GM12892 (cell line): ENCODE measurements at regions not wholly inside any gene's neighbourhood (a gene's known extent, or its start where the extent isn't known, plus 50 kb on each side); places are given as distances from the start of the nearest gene placed in this dataset.
"Not testable (repeated sequence)": the region's sequence is repeated elsewhere in the genome, so short reads cannot be mapped to it uniquely, and the experiment has no call there.

Experiments
- DNase-seq: peaks from one replicate; pipeline ENCODE4 v3.0.0; 2011; ENCODE audit not compliant: insufficient read length
- FAIRE-seq: peaks from 2 replicates; lab custom pipeline; 2011; peaks lifted over from hg19 to GRCh38; lab: Jason Lieb, UNC
- POLR2A ChIP-seq: IDR thresholded peaks from 2 replicates; pipeline ENCODE4 v1.6.1; 2011; ENCODE audit warnings: low read depth, low read length, control low read depth
- POLR2AphosphoS5 ChIP-seq: IDR thresholded peaks from 2 replicates; pipeline ENCODE4 v1.6.1; 2011; ENCODE audit warnings: low read depth, low read length, control low read depth
- TAF1 ChIP-seq: IDR thresholded peaks from 2 replicates; pipeline ENCODE4 v1.6.1; 2011; ENCODE audit warnings: low read depth, mild to moderate bottlenecking, control low read depth, low read length, borderline replicate concordance

- DNase-seq (no peak), FAIRE-seq (no peak)
- no peak for TF ChIP-seq TAF1
- no peak for TF ChIP-seq POLR2A
- no peak for TF ChIP-seq POLR2AphosphoS5
These were observed 753.8 kb downstream of the ZNF385D start for GRCh38 chr3:20997183-20997582.

GRCh38 chr3:20990896-20991295, 760.1 kb downstream of the ZNF385D start:
- no peak for DNase-seq
- no peak for TF ChIP-seq POLR2A
- TF ChIP-seq TAF1, result no peak
- TF ChIP-seq POLR2AphosphoS5, result no peak
- FAIRE-seq, result no peak

GRCh38 chr3:20989653-20990052, 761.4 kb downstream of the ZNF385D start:
- not testable (repeated sequence) for DNase-seq, FAIRE-seq

- DNase-seq (no peak), FAIRE-seq (no peak)
- TF ChIP-seq POLR2AphosphoS5 (no peak), POLR2A (no peak), TAF1 (no peak)
These were observed 766.3 kb downstream of the ZNF385D start for GRCh38 chr3:20984594-20985205.

GRCh38 chr3:20975188-20975651, 775.8 kb downstream of the ZNF385D start:
- FAIRE-seq (no peak), DNase-seq (no peak)
- no peak for TF ChIP-seq POLR2A
- TF ChIP-seq POLR2AphosphoS5, result no peak
- no peak for TF ChIP-seq TAF1

GRCh38 chr3:20974396-20974795, 776.6 kb downstream of the ZNF385D start:
- no peak for FAIRE-seq
- DNase-seq, result no peak
- no peak for TF ChIP-seq TAF1
- TF ChIP-seq POLR2A, result no peak
- no peak for TF ChIP-seq POLR2AphosphoS5

GRCh38 chr3:20970807-20971206, 780.2 kb downstream of the ZNF385D start:
- not testable (repeated sequence) for FAIRE-seq, DNase-seq

- not testable (repeated sequence) for DNase-seq, FAIRE-seq
These were observed 781.5 kb upstream of the SGO1 start for GRCh38 chr3:20967485-20967884.

GRCh38 chr3:20958161-20958560, 772.2 kb upstream of the SGO1 start:
- FAIRE-seq (no peak), DNase-seq (no peak)
- TF ChIP-seq POLR2A (no peak), POLR2AphosphoS5 (no peak), TAF1 (no peak)

GRCh38 chr3:20945892-20946291, 759.9 kb upstream of the SGO1 start:
- no peak for DNase-seq
- FAIRE-seq, result no peak
- no peak for TF ChIP-seq POLR2A
- TF ChIP-seq TAF1, result no peak
- no peak for TF ChIP-seq POLR2AphosphoS5

- DNase-seq, result no peak
- TF ChIP-seq TAF1 (no peak), POLR2AphosphoS5 (no peak), POLR2A (no peak)
- no peak for FAIRE-seq
These were observed 749.8 kb upstream of the SGO1 start for GRCh38 chr3:20935791-20936190.

GRCh38 chr3:20931834-20932233, 745.8 kb upstream of the SGO1 start:
- no peak for FAIRE-seq
- TF ChIP-seq POLR2A (no peak), POLR2AphosphoS5 (no peak), TAF1 (no peak)

GRCh38 chr3:20930034-20930433, 744.0 kb upstream of the SGO1 start:
- FAIRE-seq, result no peak
- TF ChIP-seq TAF1, result no peak
- no peak for TF ChIP-seq POLR2AphosphoS5
- TF ChIP-seq POLR2A, result no peak
- no peak for DNase-seq

More at GRCh38 chr3:20931834-20932233, 745.8 kb upstream of the SGO1 start:
- no peak for DNase-seq
